ENCODE measurements at regions not wholly inside any gene's neighbourhood (a gene's known extent, or its start where the extent isn't known, plus 50 kb on each side); places are given as distances from the start of the nearest gene placed in this dataset.

DNA sequence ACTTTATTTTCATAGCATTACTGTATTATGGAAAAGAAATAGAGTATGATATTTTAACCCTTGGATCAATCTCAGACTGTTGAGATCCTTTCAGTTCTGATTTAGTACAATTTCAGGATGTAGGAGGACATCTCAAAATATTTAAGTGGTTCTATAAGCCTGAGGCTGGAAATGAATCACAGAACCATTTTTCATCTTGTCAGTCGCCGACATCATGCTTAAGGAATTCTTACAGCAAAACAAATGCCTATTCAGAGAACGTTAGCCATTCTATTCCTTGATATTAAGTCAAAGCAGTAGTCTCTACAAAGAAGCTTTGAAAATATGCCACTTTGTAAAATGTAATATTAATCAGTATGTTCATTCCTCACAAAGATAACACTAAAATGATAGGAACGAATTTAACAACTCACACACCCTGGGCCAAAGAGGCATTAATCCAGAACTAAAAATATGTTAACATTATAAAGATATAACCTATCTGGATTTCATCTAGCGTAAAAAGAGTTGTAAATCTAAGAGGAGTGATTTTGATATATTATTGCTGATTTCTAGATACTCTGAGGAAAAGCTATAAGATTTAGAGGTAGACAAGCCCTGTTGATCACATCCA lies 152.0 kb downstream of the GASK1B start:
- Histone ChIP-seq H3K27ac (peak overlapping the region in 1 of 2 donors; percentile 17), H3K4me3 (no peak overlapping the region), H3K27me3 (replicated peaks; ENCODE audit: insufficient read depth) (no peaks in the 10 kb centered on the region), H3K4me1 (replicated peaks) (no peaks in the 10 kb centered on the region), H3K36me3 (no peaks in the 10 kb centered on the region), H3K9me3 (no peaks in the 10 kb centered on the region)
- intact Hi-C loops (cut with DNase I), result no loop called here
- no peak for DNase-seq (ENCODE audit: low spot score)
- TF ChIP-seq POLR2A (IDR thresholded peaks at IDR 0.05), result no peak
- no peak for TF ChIP-seq POLR2AphosphoS5 (IDR thresholded peaks at IDR 0.05)
- no peak for TF ChIP-seq CTCF (IDR thresholded peaks at IDR 0.05)
- 27% methylated on average over 5 of the region's 5 CpGs for WGBS

GRCh38 chr4:158020176-158020575 lies 152.6 kb downstream of the GASK1B start:
- intact Hi-C loops (cut with DNase I), result no loop called here
- no peaks in the 10 kb centered on the region for H3K4me1 ChIP-seq (replicated peaks)
- peak; percentile 70 for DNase-seq (ENCODE audit: low spot score)
- no peaks in the 10 kb centered on the region for H3K9me3 ChIP-seq
- H3K27ac ChIP-seq, result peak overlapping the region in 1 of 2 donors; percentile 17
- no peak overlapping the region for H3K4me3 ChIP-seq
- H3K27me3 ChIP-seq (replicated peaks; ENCODE audit: insufficient read depth), result no peaks in the 10 kb centered on the region
- no peaks in the 10 kb centered on the region for H3K36me3 ChIP-seq
- TF ChIP-seq POLR2A (IDR thresholded peaks at IDR 0.05) (no peak), POLR2AphosphoS5 (IDR thresholded peaks at IDR 0.05) (peak; percentile 93)

- H3K36me3 ChIP-seq, result no peaks in the 10 kb centered on the region
- H3K27ac ChIP-seq, result no peak overlapping the region
- no peak for DNase-seq (ENCODE audit: low spot score)
- TF ChIP-seq POLR2AphosphoS5 (IDR thresholded peaks at IDR 0.05), result no peak
- no peaks in the 10 kb centered on the region for H3K4me1 ChIP-seq (replicated peaks)
- WGBS, result 94% methylated on average over 1 of the region's 1 CpG
- intact Hi-C loops (cut with DNase I), result no loop called here
- no peak overlapping the region for H3K4me3 ChIP-seq
- no peaks in the 10 kb centered on the region for H3K27me3 ChIP-seq (replicated peaks; ENCODE audit: insufficient read depth)
- no peaks in the 10 kb centered on the region for H3K9me3 ChIP-seq
Observed at GRCh38 chr4:158018831-158019230, 154.0 kb downstream of the GASK1B start.

DNA sequence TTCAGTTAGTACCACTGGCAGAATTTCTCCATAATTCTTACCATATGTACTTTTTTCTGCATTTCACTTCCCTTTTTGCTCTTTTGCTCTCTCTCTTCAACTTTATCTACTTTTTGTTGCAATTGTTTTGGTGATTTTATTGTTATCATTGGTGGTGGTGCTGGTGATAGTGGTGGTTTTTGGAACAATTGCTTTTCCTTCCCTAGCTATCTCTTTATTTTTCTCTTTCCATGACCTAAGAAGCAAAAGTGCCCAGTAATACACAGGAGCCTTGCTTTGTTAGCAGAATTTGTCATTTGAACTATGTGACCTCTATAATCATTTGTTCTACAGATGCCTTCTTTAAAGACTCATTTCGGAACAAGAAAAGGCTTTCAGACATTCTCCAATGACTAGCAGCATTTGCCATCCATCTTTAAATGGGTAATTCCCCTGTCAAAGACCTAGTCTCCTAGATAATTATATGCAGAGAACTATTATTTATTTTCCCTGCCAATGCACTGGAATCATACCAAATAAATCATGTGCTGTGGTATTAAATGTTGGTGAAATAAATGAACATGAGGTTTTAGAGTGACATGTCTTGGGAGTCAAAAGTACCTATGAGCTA lies 154.5 kb downstream of the GASK1B start:
- H3K4me1 ChIP-seq (replicated peaks), result no peaks in the 10 kb centered on the region
- H3K4me3 ChIP-seq, result no peak overlapping the region
- intact Hi-C loops (cut with DNase I), result no loop called here
- no peak overlapping the region for H3K27ac ChIP-seq
- no peaks in the 10 kb centered on the region for H3K9me3 ChIP-seq
- no peaks in the 10 kb centered on the region for H3K36me3 ChIP-seq
- TF ChIP-seq CTCF (IDR thresholded peaks at IDR 0.05) (no peak), POLR2AphosphoS5 (IDR thresholded peaks at IDR 0.05) (no peak), POLR2A (IDR thresholded peaks at IDR 0.05) (no peak)
- H3K27me3 ChIP-seq (replicated peaks; ENCODE audit: insufficient read depth), result no peaks in the 10 kb centered on the region
- 76% methylated on average over 1 of the region's 1 CpG for WGBS
- DNase-seq (ENCODE audit: low spot score), result no peak

- Histone ChIP-seq H3K4me1 (replicated peaks) (no peaks in the 10 kb centered on the region), H3K36me3 (no peaks in the 10 kb centered on the region), H3K4me3 (no peak overlapping the region), H3K9me3 (no peaks in the 10 kb centered on the region), H3K27ac (no peak overlapping the region), H3K27me3 (replicated peaks; ENCODE audit: insufficient read depth) (no peaks in the 10 kb centered on the region)
- 66% methylated on average over 1 of the region's 1 CpG for WGBS
- TF ChIP-seq POLR2AphosphoS5 (IDR thresholded peaks at IDR 0.05) (no peak), POLR2A (IDR thresholded peaks at IDR 0.05) (no peak), CTCF (IDR thresholded peaks at IDR 0.05) (no peak)
- intact Hi-C loops (cut with DNase I), result no loop called here
- no peak for DNase-seq (ENCODE audit: low spot score)
Observed at GRCh38 chr4:158016511-158016910, 156.3 kb downstream of the GASK1B start.

- no peak for TF ChIP-seq POLR2AphosphoS5 (IDR thresholded peaks at IDR 0.05)
- no peak for DNase-seq (ENCODE audit: low spot score)
- no peaks in the 10 kb centered on the region for H3K4me1 ChIP-seq (replicated peaks)
- no peaks in the 10 kb centered on the region for H3K9me3 ChIP-seq
- no peaks in the 10 kb centered on the region for H3K36me3 ChIP-seq
- no peaks in the 10 kb centered on the region for H3K27me3 ChIP-seq (replicated peaks; ENCODE audit: insufficient read depth)
- WGBS, result 43% methylated on average over 3 of the region's 3 CpGs
- intact Hi-C loops (cut with DNase I), result no loop called here
- no peak overlapping the region for H3K4me3 ChIP-seq
- no peak overlapping the region for H3K27ac ChIP-seq
Observed at GRCh38 chr4:158015241-158015640, 157.6 kb downstream of the GASK1B start.

Measured in prostate gland (tissue), 2 donors.